AG08396 (cell line): ENCODE measurements at regions not wholly inside any gene's neighbourhood (a gene's known extent, or its start where the extent isn't known, plus 50 kb on each side); places are given as distances from the start of the nearest gene placed in this dataset.
"Not testable (repeated sequence)": the region's sequence is repeated elsewhere in the genome, so short reads cannot be mapped to it uniquely, and the experiment has no call there.

ENCODE experiments used
- DNase-seq: peaks from one replicate; pipeline ENCODE4 v3.0.0; 2012; ENCODE audit warnings: low spot score, mixed read lengths

DNA sequence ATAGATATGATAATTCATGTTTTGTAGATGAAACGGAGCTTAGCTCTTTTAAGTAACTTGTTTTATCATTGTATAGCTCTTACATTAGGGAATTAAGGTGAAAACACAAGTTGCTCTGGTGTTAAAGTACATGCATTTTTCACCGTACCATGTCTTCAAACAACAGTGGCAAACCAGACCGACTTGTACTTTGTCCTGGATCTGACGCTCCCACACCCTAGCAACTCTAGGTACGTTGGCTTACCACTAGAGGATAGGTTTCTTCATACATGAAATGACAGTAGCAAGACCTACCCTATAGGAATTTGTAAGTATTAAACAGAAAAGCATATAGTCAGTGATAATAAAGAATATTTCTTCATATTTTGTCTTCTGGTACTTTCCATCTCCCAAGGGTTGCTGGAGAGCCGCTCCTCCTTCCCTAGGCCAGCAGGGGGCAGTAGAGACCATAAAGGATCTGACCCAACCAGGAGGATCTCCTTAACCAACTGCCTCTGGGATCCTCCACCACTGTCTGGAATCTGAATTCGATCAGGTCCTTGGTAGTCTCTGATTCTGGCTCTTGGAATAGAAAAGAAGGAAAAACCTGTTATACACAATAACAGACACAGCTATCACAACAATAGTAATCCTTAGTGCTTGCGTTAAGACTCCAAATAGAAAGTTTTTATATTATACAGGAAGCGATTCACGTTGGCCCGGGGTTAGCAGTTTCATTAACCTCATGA lies 136.7 kb downstream of the CAVIN4 start:
- peak; percentile 72 for DNase-seq

DNA sequence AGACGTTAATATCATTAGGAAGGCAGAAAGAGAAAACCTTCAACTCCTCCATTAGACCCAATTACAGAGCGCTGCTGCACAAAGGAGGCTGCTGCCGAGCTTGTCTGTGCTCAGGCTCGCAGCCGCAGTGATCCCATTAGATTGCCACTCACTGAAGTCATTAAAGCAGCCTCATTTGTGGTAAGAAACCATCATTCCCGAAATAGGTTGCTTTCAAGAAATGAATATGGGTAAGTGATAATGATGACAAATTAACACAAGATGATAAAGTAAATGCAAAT lies 137.2 kb downstream of the CAVIN4 start:
- no peak for DNase-seq

DNA sequence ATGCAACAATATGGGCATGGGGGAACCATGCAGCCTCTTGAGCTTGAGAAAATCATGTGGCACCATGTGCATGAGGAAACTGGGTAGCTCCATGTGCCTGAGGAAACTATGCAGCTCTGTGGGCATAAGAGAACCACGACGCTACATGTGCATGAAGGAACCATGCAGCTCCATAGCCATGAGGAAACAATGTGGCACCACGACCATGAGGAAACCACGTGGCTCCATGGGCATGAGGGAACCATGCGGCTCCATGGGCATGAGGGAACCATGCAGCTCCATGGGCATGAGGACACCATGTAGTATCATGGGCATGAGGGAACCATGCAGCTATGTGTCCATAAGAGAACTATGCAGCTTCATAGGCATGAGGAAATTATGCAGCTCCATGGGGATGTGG lies 140.8 kb downstream of the CAVIN4 start:
- no peak for DNase-seq

DNA sequence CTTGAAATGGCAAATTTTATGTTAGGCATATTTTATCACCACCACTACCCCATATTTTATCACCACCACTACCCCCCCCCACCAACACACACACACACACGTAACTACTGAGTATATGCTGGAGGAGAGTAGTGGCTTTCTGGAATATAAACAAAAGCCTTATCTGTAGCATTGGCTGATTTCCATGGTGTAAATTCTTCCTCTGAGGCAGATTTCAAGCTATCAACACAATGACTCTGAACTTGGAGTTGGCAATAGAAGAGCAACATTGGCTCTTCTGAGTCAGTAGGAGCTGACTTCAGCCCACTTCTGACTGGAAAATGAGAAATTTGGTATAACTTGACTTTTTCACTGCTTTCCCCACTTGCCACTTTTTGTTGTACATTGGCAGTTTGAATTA lies 143.0 kb downstream of the CAVIN4 start:
- no peak for DNase-seq

DNA sequence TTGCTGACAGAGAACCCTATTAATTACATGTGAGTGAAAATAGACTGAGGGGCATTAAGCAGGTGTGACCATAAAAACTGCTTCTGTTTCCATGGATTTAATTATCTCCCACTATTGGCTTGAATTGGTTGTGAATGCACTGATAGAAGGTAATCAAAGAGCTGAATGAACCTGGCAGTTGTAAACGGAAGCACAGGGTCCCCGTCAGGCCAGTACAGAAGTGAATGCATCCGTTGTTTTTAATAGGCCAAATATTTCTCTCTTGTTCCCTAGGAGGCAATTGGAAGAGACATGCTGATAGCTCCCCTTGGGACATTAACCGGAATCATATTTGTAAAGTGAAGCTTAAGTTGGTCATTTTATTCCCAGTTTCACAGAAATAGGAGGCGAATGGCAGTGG lies 147.0 kb downstream of the CAVIN4 start:
- DNase-seq, result no peak

DNA sequence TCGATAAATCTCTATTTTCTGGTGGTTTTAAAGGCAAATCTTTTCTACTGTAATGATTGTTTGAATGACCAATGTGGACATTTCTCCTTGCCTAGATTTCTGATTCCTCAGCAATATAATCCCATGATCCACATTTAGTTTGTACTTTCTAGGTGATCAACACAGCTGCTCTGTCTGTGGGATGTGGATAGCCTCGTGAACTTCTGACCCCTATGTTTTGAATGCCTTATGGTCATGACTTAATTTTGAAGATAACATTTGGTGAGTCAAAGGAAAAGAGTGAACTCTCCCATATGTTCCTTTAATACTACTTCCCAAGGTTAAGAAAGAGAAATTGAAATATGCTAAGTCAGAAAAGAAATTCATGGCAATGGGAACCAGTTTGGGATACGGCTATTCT lies 147.5 kb downstream of the CAVIN4 start:
- DNase-seq, result no peak

DNA sequence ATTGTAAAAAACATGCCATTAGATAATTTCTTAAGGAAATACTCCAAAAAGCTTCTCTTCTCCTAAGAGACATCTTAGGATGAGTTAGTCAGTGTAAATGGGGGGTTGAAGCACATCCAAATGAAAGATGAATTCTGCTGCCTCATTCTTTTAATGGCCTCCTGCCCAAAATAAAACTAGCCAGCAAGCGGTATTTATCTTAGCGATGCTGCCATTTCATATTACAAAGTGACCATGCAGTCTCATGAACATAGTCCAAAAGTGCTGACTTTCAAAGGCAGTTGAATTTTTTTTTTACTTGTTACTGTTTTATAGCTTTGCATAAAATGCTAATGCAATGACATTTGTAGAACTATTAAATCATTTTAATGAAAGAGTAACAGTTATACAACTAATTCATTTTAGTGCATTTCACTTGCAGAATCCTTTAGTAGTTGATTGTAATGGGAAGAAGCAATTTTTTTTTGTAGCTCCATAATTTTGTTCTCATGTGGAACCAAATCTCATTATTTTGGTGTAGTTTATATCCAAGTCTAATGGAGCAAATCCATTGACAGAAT lies 151.5 kb downstream of the CAVIN4 start:
- DNase-seq, result no peak

DNA sequence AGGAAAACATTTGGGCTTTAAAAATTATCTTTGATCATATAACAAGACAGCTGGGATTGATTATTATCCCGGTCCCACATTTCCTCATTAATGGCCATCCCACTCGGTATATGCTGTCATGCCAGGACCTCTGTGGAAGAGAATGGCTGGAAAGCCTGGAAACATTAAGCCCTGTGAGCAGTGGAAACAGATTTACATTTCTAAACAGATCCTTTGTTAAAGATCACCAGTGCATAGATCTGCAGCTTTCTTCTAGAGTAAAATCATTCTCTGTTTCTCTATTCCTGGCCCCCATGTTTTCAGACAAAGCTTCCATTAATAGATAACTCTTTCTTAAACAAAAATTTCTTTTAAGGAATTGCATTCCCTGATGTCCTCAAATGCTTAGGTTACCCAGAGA lies 152.2 kb downstream of the CAVIN4 start:
- no peak for DNase-seq

DNA sequence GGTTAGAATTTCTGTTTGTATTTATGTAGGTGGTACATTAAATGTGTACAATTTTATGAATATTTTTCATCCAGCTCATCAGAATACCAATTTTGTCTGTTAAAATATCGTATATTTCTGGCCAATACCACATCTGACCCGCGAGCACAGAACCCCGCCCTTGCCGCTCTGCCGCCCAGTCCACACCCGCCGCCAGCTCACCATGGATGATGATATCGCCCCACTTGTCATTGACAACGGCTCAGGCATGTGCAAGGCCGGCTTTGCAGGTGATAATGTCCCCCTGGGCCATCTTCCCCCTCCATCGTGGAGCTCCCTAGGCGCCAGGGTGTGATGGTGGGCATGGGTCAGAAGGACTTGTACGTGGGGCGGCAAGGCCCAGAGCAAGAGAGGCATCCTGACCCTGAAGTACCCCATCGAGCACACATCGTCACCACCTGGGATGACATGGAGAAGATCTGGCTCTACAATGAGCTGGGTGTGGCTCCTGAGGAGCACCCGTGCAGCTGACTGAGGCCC lies 153.2 kb downstream of the CAVIN4 start:
- no peak for DNase-seq

DNA sequence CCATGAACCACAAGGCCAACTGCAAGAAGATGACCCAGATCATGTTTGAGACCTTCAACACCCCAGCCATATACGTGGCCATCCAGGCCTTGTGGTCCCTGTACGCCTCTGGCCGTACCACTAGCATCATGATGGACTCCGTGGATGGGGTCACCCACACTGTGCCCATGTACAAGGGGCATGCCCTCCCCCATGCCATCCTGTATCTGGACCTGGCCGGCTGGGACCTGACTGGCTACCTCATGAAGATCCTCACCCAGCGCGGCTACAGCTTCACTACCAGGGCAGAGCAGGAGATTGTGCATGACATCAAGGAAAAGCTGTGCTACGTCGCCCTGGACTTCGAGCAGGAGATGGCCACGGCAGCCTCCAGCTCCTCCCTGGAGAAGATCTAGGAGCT lies 153.7 kb downstream of the CAVIN4 start:
- no peak for DNase-seq

DNA sequence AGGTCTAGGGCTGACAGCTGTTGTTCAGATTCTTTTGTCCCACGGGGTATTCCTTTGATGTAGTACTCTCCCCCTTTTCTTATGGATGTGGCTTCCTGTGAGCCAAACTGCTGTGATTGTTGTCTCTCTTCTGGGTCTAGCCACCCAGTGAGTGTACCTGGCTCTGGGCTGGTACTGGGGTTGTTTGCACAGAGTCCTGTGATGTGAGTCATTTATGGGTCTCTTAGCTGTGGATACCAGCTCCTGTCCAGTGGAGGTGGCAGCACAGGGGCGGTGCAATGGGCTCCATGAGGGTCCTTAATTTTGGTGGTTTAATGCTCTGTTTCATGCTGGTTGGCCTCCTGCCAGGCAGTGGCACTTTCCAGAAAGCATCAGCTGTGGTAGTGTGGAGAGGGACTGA lies 161.3 kb downstream of the CAVIN4 start:
- DNase-seq, result no peak

DNA sequence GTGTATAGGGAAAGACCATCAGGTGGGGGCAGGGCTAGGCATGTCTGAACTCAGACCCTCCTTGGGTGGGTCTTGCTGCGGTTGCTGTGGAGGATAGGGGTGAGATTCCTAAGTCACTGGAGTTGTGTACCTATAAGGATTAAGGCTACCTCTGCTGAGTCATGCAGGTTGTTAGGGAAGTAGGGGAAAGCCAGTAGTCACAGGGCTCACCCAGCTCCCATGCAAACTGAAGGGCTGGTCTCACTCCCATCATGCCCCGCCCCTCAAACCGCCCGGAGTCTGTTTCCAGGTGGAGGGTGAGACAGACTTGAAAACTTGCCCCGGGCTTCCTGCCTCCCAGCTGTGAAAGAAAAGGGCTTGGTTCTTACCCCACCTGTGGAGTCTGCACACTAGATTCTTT lies 161.8 kb downstream of the CAVIN4 start:
- no peak for DNase-seq

DNA sequence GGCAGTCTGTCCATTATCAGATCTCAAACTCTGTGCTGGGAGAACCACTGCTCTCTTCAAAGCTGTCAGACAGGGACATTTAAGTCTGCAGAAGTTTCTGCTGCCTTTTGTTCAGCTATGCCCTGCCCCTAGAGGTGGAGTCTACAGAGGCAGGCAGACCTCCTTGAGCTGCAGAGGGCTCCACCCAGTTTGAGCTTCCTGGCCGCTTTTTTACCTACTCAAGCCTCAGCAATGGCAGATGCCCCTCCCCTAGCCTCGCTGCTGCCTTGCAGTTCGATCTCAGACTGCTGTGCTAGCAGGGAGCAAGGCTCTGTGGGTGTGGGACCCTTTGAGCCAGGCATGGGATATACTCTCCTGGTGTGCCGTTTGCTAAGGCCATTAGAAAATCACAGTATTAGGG lies 171.1 kb downstream of the CAVIN4 start:
- DNase-seq, result not testable (repeated sequence)

DNA sequence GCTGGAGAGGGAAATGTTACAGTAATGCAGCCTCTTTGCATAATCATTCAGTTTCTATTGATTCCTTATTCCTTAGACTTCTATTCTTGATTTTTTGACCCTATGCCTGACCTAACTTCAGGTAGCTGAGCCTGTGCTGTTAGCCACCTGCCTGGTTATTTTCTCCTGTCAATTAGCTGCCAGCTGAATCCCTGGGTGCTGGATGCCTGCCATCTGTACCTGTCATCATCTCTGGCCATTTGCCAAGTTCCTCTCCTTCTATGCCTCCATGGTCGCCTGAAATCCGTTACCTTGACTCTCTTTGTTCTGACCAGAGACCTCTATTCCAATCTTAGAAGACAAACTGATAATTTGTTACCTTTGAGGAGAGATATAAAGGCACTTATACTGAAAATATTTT lies 178.3 kb downstream of the CAVIN4 start:
- DNase-seq, result no peak

DNA sequence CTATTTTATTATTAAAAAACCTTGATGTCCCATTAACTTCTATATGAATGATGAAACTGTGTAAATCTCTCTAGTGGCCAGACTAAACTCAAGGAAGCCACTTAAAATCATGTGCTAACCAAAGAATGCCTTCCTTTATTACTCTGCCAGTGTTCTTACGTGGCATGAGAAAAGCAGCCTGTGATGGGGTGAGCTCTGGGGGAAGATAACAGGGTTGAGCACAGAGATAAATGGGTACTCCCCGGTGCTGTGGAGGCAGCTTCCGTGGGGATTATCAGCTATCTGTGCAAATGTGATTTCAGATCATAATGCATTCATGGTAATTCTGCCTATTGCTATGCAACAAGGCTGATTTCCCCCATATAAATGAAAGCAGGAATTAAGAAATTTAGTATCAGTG lies 181.3 kb downstream of the CAVIN4 start:
- no peak for DNase-seq

DNA sequence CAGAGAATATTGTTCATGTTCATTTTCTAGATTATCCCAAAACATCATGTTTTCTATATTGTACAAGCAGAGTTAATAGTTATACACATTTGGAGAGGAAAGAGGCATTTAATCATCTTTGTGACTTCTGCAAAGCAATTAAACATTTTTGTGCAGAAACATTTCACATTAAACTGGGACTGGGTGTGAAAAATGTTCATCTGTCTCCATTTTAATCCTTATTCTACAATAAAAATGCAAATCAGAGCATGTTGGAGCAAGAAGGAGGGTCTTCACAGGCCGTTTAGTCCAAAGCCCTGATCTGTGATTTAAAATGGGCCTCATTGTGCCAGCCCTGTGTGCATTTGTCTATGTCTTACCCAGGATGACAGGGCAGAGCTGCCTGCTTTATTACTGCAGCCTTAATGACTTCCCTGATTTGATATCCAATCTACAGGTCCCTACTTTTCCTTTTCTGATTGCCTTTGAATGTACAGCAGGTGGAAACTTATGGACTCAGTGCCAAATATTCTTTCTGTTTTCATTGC lies 183.5 kb downstream of the CAVIN4 start:
- DNase-seq, result no peak

DNA sequence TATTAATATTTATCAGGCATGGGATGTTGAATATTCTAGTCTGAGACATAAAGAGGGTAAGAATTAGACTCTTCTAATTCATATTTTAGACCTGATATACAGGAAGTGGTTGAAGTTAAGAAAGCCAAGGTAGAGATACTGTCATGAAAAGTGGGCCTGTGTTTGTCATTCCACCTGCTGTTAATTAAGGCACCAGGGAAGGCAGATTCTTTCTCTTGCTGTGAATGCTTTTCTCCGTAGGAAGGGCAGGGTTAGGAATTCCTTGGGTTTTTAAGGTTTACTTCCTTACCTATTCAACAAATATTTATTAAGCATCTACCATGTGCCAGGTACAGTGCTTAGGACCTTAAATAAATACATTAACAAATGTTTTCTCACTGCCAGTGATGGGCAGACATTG lies 196.4 kb downstream of the CAVIN4 start:
- no peak for DNase-seq

DNA sequence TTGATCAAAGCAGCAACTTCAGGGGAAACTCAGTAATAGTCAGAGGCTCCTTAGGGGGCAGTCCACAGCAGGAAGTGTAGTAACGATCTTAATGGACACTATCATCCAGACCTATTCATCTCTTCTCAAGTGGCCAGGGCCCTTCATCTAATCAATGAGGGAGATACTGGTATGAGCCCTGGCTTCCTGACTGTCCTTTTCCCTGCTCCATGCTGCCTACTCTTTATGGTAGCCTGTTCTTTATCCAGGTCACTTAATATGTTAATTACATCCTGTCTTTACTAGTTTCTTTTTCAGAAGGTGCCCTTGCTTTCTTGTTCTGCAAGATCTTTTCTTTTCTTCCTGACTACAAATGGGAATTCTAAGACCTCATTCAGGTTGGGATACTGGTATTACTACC lies 197.1 kb downstream of the CAVIN4 start:
- DNase-seq, result no peak

DNA sequence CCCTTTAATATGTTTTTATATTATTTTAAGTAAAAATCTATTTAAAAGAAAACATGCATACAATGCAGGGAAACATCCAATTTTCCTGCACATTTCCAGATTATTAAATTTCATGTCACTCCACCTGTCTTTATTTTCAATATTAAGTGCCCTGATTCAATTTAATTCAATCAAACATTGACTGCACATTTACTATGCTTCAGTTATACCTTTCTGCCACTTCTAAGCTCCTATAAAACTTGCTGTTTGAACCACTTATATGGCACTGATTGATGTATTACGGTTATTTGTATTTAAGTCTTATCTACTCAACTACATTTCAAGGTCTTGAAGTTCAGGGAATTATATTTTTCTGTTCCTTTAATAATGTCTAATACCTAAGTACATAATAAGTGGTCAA lies 198.0 kb downstream of the CAVIN4 start:
- DNase-seq, result no peak

DNA sequence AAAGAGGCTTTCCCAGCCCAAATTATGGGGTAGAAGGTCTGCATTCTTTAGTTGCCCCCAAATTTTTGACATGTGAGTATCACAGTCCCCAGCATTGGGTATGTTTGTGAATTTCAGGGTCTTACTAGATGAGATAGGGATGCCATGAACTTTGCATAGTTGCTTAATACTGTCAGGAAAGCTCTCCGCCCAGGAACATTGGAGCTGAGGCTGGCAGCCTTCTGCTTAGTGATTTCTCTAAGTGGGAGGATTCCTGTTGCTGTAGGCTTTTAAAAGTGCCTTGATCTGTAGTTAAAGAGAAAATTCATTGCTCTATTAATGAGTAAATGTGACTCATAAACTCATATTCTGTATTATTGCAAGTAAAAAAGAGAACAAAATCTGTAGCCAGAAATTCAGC lies 206.9 kb downstream of the CAVIN4 start:
- DNase-seq, result no peak

DNA sequence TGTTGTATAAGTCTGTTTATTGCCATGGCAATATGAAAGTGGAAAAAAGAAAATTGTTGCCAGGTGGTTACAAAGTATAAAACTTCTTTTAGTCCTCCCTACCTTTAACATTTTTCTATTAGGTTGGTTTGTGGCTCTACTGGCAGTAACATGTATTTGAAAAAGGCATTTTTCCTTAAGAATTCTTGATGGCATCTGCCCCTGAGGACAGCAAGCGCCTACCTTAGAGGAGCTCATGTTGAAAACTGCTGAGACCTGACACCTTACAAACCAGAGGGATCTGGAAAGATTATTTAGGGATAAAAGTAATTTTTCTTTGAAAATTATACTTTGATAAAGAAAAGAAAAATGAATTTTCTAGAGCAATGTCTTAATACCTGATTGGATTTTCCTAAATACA lies 208.1 kb downstream of the CAVIN4 start:
- no peak for DNase-seq

DNA sequence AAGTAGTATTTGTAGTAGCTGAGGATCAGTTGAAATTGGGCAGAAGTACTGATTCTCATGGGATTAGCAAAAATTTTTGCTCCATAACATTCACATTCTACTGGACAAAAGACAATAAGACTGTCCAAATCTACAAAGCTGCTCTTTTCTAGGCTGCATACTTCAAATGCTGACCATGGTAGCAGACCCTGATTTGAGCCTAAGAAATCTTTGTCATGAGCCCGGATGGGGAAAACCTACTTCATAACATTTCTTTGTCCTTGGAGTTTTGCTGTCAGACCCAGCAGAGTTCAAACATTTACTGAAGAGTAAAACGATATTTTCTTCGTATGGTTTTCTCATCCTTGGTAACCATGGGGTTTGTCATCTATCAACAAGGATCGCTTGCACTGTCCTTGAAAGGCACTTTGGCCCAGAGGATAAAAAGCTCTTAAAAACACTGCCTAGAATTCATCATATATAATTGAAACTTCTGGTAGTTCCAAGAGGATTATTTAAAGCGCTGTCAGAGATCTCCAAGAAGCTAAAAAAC lies 216.9 kb downstream of the CAVIN4 start:
- DNase-seq, result no peak

DNA sequence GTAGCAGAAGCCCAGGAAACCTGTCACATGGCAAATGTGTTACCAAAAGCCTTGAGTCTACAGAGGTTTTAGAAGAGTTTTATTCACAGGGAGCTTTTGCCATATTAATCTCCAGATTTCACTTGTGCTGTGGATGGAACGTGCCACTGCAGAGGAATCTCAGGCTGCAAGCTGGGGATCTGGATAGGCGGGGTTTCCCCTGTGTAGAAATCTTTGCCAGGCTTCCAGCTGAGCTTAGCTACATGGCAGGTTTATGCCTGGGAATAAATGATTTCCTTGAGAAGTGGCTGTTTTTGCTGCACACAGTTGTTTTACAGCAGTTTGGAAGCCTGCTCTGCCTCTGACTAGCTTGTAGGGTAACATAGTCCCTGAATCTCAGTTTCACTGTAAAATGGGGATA lies 224.6 kb upstream of the PLPPR1 start:
- no peak for DNase-seq

DNA sequence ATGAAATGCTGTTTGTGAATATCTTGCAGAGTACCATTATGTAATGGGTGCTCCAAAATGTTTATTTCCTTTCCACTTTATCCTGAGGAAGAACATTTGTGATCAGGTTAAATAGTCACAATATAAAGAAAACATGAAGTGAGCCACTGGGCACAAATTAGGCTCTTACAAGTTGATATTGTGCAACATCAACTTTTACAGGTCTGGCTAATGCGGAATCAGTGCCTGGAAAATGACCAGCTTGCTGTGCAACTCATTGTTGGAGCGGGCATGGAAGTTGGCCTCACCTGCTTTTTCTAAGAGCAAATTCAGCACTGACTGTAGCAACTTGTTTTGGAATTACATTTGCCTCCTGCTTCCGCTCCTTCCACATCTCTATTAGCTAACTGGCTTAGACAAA lies 216.9 kb upstream of the PLPPR1 start:
- no peak for DNase-seq
